Dermis blood vessel endothelial cell (primary cell): ENCODE measurements at regions not wholly inside any gene's neighbourhood (a gene's known extent, or its start where the extent isn't known, plus 50 kb on each side); places are given as distances from the start of the nearest gene placed in this dataset.

ENCODE experiments used
- DNase-seq: peaks from one replicate; pipeline ENCODE4 v3.0.0; 2010

DNA sequence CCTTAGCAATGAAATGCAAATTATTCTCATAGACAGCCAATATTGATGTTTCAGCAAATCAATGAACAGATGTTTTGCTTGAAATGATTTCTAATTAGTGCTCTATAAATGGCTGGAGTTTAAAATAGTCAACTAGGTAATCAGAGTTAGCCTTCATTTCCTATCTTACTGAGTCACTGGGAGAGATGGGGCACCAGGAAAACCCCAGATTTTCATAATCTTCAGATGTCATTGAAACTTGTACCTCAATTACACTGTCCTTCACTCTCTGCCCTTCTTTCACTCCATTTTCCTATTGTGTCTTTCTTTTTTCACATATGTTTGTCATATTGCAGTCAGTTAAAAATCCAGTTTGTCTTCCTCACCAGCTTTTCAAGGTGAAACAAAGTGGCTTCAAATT lies 92.7 kb downstream of the C12orf75 start:
- DNase-seq: no peak

GRCh38 chr12:105423921-105424320 lies 93.4 kb downstream of the C12orf75 start:
- no peak for DNase-seq

DNA sequence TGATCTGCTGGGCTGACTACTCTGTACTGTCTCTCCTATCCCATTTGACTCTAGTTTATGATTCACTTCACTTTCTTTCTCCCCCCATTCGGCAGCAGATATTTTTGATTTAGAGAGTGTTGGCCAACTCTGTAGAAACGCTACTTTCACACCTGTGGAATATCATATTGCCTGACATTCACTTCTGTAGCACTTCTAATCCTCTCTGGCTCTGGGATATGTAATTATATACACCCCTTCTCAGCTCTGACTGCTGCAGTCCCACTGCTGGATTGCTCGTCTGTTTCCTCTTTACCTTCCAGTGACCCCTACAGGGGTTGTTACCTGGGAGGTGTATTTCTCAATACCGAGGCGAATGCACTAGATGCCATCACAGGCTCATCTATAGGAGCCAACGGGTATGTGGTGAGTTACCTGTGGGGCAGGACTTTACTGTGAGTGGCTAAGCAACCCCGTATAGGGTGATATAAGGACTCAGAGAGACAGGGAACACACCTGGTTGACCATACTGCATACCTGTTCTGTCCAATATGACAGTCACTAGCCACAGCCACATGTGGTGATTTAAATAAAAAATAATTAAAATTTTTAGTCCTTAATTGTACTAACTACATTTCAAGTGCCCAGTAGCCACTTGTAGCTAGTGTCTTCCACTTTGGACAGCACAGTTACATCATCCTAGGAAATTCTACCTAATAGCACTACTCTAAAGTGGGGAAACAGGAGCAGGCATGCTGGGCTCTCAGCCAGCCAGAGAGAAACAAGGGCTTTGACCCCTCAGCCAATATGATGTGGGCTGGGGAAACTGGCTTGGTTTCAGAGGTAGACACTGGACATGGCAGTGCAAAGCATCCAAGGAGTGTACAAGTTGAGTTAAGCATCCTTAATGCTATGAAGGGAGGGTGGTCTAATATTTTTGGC lies 95.0 kb downstream of the C12orf75 start:
- DNase-seq: no peak

DNA sequence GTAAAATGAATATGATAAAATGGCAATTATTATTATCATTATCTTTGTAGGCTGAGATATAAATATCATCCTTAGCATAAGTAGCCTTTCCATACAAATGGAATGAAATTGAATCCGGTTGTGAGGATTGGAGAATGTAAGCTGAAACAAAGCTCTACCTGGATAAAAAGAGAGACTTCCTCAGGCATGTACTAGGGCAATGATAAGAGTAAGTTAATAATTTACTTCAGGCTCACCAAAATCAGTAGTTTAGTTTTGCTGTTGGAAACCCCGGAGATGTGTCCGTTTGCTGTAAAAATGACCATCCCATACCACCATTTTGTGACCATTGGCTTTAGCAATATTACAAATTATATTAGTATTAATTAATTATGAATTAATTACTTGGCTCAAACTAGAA lies 96.3 kb downstream of the C12orf75 start:
- DNase-seq: no peak

- DNase-seq: peak; percentile 77
Observed at GRCh38 chr12:105427883-105428282, 97.4 kb downstream of the C12orf75 start.

- no peak for DNase-seq
Observed at GRCh38 chr12:105428793-105429395, 98.4 kb downstream of the C12orf75 start.

DNA sequence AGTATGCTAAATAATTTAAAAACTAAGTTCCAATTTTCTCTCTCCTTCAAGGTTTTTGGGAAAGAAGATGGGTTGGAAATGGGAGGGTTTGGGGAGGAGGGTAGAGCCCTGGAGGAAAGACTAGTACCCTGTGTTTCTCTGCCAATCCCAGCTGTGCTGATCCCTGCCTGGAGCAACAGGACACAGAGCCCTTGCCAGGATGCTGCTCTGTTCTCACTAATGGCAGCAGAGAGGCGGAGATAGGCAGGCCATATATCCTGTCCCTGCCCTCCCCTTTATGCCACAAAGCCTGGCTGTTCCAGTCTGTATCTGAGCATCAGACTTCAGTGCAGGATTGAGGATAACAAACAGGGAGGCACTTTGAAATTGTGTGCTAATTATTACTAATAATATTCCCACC lies 99.0 kb downstream of the C12orf75 start:
- no peak for DNase-seq

- DNase-seq: no peak
Observed at GRCh38 chr12:105431537-105432100, 101.1 kb downstream of the C12orf75 start.

GRCh38 chr12:105433804-105434203 lies 103.3 kb downstream of the C12orf75 start:
- peak; percentile 96 for DNase-seq

- no peak for DNase-seq
Observed at GRCh38 chr12:105436636-105437035, 106.1 kb downstream of the C12orf75 start.

DNA sequence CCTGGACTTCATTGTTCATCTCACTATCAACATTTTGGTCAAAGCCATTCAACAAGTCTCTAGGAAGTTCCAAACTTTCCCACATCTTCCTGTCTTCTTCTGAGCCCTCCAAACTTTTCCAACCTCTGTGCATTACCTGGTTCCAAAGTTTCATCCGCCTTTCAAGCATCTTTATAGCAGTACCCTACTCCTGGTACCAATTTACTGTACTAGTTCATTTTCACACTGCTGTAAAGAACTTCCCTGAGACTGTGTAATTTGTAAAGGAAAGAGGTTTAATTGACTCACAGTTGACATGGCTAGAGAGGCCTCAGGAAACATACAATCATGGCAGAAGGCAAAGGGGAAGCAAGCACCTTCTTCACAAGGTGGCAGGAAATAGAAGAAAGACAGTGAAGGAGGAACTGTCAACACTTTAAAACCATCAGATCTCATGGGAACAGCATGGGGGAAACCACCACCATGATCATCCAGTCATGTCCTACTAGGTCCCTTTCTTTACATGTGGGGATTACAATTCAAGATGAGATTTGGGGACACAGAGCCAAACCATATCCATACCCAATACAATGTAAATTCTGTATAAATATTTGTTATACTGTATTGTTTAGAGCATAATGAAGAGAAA lies 109.7 kb downstream of the C12orf75 start:
- no peak for DNase-seq

DNA sequence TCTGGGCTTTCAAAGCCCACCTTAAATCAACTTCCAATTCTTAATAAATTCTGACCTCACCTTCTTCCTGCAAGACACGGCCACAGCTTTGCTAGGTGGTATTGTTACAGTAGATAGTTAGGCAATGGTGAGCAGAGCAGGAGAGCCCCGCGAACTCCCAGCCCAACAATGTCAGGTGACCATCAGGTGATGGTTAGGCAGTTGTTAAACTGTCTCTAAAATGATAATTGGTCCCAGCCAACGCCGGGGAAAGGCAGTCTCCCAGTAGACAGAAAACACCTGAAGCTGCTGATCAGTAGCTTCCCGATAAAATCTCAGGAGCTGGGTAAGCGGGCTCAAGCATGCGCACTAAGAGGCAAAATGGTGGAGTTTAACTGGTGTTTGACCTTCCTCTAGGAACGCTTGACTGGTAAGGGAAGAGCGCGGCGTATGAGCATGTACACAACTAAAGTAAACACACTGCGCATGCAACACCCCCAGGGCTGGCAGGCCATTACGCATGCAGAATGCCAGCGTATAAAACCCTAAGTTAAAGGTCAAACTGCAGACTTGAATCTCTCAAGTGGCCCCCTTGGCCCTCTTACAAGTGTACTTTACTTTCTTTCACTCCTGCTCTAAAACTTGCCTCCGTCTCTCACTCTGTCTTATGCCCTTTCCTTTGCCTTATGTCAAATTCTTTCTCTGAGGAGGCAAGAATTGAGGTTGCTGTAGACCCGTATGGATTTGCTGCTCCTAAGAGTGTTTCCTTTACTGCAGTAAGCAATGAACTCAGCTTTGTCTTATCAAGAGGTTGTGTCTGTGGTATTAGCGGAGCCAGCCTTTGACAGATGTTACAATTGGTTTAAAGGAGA lies 113.5 kb downstream of the C12orf75 start:
- no peak for DNase-seq

DNA sequence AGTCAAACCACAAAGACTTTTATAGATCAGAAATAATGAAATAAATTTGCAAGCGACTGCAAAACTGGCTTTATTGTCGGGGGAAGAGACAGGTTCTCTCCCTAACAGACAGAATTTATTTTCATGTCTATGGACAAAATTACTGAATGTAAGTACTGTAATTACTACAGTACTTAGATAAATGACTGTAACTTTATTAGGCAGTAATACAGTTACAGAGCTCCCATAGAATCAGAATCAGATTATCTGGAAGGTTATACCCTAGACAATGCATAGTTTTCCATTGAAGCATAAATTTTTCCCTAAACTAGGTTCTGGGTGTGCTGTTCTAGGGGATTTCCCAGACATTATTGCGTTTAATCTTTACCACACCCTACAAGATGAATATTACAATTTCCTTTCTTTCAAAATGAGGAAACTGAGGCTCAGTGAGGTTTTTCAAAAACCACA lies 114.2 kb downstream of the C12orf75 start:
- peak; percentile 62 for DNase-seq

DNA sequence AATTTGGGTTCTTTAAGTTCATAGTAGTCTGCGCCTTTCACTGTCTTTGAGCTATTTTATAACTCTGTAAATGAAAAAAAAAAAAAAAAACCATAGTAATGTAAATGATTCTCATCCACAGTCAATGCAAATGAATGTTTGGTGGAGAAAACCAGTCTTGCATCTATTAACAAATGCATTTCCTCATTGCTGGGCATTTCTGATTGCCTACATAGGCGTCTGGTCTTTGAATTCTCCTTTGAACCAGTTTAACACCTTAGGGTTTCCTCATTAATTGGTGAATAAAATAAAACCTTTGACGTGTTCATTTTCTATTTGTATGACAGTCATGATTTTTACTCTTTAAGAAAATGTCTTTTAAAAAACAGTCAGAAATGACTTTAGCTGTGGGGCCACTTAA lies 114.8 kb downstream of the C12orf75 start:
- no peak for DNase-seq

GRCh38 chr12:105445649-105446048 lies 115.2 kb downstream of the C12orf75 start:
- DNase-seq: peak; percentile 99

DNA sequence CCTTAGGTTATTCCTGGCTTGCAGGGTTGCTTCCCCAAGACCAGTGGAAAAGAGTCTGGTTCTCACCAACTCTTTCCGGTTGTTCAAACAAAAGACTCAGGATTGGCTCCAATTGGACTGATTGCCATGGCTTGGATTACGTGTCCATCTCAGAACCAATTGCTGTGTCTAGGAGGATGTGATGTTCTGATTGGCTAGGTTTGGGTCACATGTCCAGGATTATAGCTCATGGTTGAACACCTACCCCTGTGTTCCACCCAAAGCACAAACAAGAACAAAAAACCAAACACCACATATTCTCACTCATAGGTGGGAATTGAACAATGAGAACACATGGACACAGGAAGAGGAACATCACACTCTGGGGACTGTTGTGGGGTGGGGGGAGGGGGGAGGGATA lies 116.0 kb downstream of the C12orf75 start:
- peak; percentile 52 for DNase-seq

DNA sequence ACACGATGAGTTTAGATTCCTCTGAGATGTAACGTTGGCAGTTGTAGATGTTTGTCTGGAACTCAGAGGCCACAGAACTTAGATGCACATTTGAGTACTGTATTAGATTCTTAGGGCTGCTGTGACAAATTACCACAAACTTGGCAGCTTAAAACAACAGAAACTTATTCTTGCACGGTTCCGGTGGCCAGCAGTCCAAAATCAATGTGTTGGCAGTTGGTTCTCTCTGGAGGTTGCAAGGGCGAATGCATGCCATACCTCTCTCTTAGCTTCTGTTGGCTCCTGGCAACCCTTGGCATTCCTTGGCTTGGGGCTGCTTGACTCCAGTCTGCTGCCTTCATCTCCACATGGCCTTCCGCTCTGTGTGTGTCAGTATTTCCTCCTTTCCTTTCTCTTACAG lies 118.9 kb downstream of the C12orf75 start:
- DNase-seq: peak; percentile 22

DNA sequence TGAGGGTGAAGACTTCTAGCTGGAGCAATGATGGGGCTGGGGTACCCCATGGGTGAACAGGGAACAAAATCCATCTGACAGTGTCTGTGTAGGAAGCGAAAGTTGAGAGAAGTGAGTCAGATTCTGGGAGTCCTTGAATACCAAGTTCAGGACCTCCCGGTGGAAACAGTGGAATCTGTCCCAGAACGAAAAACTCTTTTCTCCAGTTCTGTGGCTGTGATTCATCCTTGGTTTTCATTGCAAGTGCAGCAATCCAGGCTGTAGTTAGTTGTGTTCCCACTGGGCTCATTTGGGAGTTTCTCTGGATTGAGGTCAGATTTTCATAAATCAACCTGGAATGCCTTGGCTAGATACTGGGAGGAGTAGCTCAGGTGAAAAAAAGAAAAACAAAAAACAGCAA lies 120.7 kb downstream of the C12orf75 start:
- DNase-seq: peak; percentile 72

DNA sequence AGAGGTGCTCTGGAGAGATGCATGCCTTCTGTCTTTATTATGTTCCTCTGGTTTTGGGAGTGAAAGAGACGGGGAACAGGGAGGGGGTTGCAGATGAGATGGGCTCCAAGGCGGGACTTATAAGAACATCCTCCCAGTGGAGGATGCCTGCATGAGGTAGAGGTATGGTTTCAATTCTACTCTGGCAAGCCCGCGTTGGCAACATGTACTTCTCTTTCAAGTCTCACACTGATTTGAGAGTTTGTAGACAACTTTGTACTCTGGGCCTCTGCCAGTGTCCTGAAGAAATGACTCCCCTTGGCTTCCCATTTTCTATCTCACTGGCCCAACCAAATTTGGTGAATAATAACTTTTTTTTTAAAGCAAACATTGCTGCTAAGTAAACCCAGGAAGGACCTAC lies 121.3 kb downstream of the C12orf75 start:
- no peak for DNase-seq

DNA sequence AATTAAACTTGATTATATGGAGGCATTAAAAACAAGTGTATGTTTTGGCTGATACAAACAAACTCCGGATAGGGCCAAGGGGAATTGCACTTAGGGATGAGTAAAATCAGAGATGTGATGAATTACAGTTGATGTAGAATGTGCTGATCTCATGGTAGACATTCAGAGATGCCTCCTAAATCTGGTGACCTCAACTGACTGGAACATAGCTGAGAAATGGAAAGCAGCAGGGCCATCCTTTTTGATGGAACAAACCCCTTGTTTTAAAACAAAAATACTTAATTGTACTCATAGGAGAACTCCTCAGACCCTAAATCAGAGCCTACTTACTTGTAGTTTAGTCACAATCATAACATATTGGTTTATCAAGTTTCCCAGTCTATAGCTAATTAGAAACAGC lies 122.8 kb downstream of the C12orf75 start:
- DNase-seq: no peak

GRCh38 chr12:105454688-105455087 lies 124.2 kb downstream of the C12orf75 start:
- no peak for DNase-seq

DNA sequence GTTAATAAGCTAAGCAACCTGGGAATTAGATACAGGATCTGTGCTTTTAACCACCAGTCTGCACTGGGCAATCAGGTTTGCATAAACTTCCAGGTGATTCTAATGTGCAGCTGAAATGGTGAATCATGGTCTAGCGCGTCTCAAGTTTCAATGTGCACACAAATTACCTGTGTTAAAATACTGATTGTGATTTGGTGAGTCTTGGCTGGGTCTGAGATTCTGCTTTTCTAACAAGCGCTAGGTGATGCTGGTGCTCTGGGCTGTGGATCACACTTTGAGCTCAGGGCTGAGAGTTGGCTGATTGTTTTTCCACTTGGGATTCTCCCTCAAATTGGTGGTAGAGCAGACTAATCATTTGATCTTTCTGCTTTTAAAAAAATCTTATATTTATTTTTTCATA lies 124.8 kb downstream of the C12orf75 start:
- DNase-seq: no peak
